ENCODE measurements at regions not wholly inside any gene's neighbourhood (a gene's known extent, or its start where the extent isn't known, plus 50 kb on each side); places are given as distances from the start of the nearest gene placed in this dataset.

DNA sequence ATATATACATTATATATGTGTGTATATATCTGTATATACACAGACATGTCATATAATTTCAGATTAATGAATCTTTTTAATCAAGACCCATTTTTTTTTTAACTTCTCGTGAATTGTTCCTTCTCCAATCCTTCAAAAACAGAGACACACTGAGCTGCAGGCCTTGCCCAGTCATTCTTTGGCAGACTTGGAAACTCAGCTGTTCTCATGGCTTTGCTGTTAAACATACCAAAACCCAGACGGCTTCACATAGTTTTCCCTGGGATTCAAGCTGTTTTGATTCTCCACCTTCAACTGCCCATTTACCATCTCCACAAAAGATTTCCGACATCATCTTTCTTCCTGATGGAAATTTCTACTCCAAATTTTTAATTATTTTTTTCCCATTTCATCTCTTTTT is 148.7 kb downstream of the KCNJ2 start:
- no peak for DNase-seq
- Mint-ChIP-seq H3K4me3 (no peak overlapping the region), H3K36me3 (no peaks in the 10 kb centered on the region), H3K27me3 (no peaks in the 10 kb centered on the region), H3K4me1 (no peaks in the 10 kb centered on the region), H3K9me3 (peaks cover 0 to 7% (median 0%) of the 10 kb centered on the region in 5 donors), H3K27ac (no peak overlapping the region)
- POLR2A ChIA-PET = no interaction called here
- no peak overlapping the region for H3K4me3 ChIP-seq (ENCODE audit: low read length)
- no peaks in the 10 kb centered on the region for H3K4me1 ChIP-seq (ENCODE audit: insufficient read depth, low read length)
- no peaks in the 10 kb centered on the region for H3K9me3 ChIP-seq (ENCODE audit: low read length)
- H3K36me3 ChIP-seq (ENCODE audit: insufficient read depth, low read length) = no peaks in the 10 kb centered on the region
- H3K27me3 ChIP-seq (ENCODE audit: insufficient read depth, low read length, poor library complexity, severe bottlenecking) = no peaks in the 10 kb centered on the region
- CTCF ChIA-PET = no interaction called here
- H3K27ac ChIP-seq (ENCODE audit: low read depth, low read length) = no peak overlapping the region

GRCh38 chr17:70319516-70319915 is 150.2 kb downstream of the KCNJ2 start:
- H3K27me3 Mint-ChIP-seq = no peaks in the 10 kb centered on the region
- Histone ChIP-seq H3K27me3 (ENCODE audit: insufficient read depth, low read length, poor library complexity, severe bottlenecking) (no peaks in the 10 kb centered on the region), H3K9me3 (ENCODE audit: low read length) (no peaks in the 10 kb centered on the region), H3K36me3 (ENCODE audit: insufficient read depth, low read length) (no peaks in the 10 kb centered on the region), H3K4me1 (ENCODE audit: insufficient read depth, low read length) (no peaks in the 10 kb centered on the region), H3K27ac (ENCODE audit: low read depth, low read length) (no peak overlapping the region), H3K4me3 (ENCODE audit: low read length) (no peak overlapping the region)
- no peak for DNase-seq
- POLR2A ChIA-PET = no interaction called here
- H3K4me3 Mint-ChIP-seq = no peak overlapping the region
- no peaks in the 10 kb centered on the region for H3K36me3 Mint-ChIP-seq
- no peaks in the 10 kb centered on the region for H3K4me1 Mint-ChIP-seq
- H3K9me3 Mint-ChIP-seq = peaks cover 0 to 7% (median 0%) of the 10 kb centered on the region in 5 donors
- CTCF ChIA-PET = no interaction called here
- H3K27ac Mint-ChIP-seq = no peak overlapping the region

DNA sequence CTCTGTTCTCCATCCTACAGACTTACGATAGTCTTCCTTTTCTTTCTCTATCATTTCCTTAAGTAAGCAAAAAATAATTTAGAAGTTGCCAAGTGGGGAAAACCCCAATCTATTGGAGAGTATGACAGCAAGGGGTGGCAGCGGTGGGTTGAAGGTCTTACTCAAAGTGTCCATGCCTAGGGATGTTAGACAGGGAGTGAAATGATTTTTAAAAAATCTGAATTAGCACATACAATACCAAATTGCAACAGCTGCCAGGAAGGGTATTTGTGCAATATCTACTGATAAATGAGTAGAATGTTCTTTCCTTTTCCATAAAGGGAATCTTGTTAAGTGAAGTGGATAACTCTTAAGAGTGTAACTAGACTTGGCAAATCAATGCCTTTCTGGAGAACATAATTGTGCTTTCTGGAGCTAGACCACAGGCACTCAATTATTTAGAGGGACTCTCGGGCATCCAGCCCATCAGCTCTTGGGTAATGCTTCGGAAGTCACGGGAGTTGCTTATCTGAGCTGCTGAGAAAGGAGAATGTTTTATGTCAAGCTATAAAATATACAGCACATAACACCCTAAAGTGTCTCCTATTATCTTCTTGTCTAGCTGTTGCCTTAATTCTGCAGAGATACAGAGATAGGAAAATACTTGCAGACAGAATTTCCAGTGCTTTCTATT is 151.5 kb downstream of the KCNJ2 start:
- Mint-ChIP-seq H3K4me3 (no peak overlapping the region), H3K4me1 (no peaks in the 10 kb centered on the region), H3K27me3 (no peaks in the 10 kb centered on the region), H3K27ac (no peak overlapping the region), H3K9me3 (peaks cover 0 to 9% (median 3%) of the 10 kb centered on the region in 5 donors), H3K36me3 (no peaks in the 10 kb centered on the region)
- POLR2A ChIA-PET = no interaction called here
- Histone ChIP-seq H3K27me3 (ENCODE audit: insufficient read depth, low read length, poor library complexity, severe bottlenecking) (no peaks in the 10 kb centered on the region), H3K4me3 (ENCODE audit: low read length) (no peak overlapping the region), H3K27ac (ENCODE audit: low read depth, low read length) (no peak overlapping the region), H3K36me3 (ENCODE audit: insufficient read depth, low read length) (no peaks in the 10 kb centered on the region), H3K4me1 (ENCODE audit: insufficient read depth, low read length) (no peaks in the 10 kb centered on the region), H3K9me3 (ENCODE audit: low read length) (no peaks in the 10 kb centered on the region)
- CTCF ChIA-PET = no interaction called here
- DNase-seq = no peak

DNA sequence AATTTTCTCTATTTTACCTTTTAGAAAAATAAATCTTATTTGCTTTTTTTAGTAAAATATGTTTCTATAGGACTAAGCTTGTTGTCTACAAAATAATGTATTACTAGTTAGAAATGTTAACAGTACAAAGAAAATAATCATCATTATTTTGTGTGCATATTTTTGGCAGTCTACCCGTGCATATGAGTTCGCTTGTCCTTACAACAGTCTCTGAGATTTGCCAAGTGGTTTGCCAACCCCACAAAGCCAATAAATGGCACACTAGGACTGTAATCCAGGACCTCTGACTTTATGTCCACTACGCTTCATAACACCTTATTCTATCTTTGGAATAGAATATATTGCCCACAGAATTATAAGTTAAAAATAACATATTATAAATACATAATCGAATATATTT is 152.0 kb downstream of the KCNJ2 start:
- H3K27ac Mint-ChIP-seq = no peak overlapping the region
- no peaks in the 10 kb centered on the region for H3K36me3 ChIP-seq (ENCODE audit: insufficient read depth, low read length)
- no peaks in the 10 kb centered on the region for H3K9me3 ChIP-seq (ENCODE audit: low read length)
- H3K9me3 Mint-ChIP-seq = peaks cover 0 to 9% (median 3%) of the 10 kb centered on the region in 5 donors
- DNase-seq = no peak
- no peaks in the 10 kb centered on the region for H3K27me3 Mint-ChIP-seq
- no peak overlapping the region for H3K4me3 Mint-ChIP-seq
- ChIA-PET POLR2A (no interaction called here), CTCF (no interaction called here)
- no peaks in the 10 kb centered on the region for H3K4me1 ChIP-seq (ENCODE audit: insufficient read depth, low read length)
- no peaks in the 10 kb centered on the region for H3K36me3 Mint-ChIP-seq
- H3K4me1 Mint-ChIP-seq = no peaks in the 10 kb centered on the region
- H3K4me3 ChIP-seq (ENCODE audit: low read length) = no peak overlapping the region
- no peak overlapping the region for H3K27ac ChIP-seq (ENCODE audit: low read depth, low read length)
- no peaks in the 10 kb centered on the region for H3K27me3 ChIP-seq (ENCODE audit: insufficient read depth, low read length, poor library complexity, severe bottlenecking)

DNA sequence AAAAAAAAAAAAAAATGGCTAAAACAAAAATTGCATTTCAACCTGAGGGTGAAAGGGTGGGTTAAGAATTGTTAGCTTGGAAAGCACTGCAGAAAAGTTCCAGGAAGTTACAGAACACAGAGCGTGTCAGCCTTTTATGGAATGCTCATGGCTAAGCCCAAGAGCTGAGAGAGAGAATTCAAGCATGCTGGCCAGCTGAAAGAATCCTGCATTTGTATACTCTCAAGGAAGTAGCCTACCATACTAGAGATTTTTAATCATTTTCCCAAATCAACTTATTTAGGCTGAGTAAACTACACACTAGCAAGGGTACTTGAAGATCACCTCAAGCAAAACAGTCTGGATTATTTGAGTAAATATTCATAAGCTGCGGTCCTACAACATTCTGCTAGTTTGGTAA is 153.9 kb downstream of the KCNJ2 start:
- Mint-ChIP-seq H3K27ac (no peak overlapping the region), H3K27me3 (no peaks in the 10 kb centered on the region), H3K36me3 (no peaks in the 10 kb centered on the region), H3K4me1 (no peaks in the 10 kb centered on the region), H3K9me3 (peaks cover 0 to 9% (median 3%) of the 10 kb centered on the region in 5 donors), H3K4me3 (no peak overlapping the region)
- ChIA-PET POLR2A (no interaction called here), CTCF (no interaction called here)
- no peaks in the 10 kb centered on the region for H3K4me1 ChIP-seq (ENCODE audit: insufficient read depth, low read length)
- DNase-seq = no peak
- no peak overlapping the region for H3K27ac ChIP-seq (ENCODE audit: low read depth, low read length)
- H3K4me3 ChIP-seq (ENCODE audit: low read length) = no peak overlapping the region
- H3K36me3 ChIP-seq (ENCODE audit: insufficient read depth, low read length) = no peaks in the 10 kb centered on the region
- H3K27me3 ChIP-seq (ENCODE audit: insufficient read depth, low read length, poor library complexity, severe bottlenecking) = no peaks in the 10 kb centered on the region
- no peaks in the 10 kb centered on the region for H3K9me3 ChIP-seq (ENCODE audit: low read length)

- ChIA-PET CTCF (no interaction called here), POLR2A (no interaction called here)
- no peaks in the 10 kb centered on the region for H3K4me1 ChIP-seq (ENCODE audit: insufficient read depth, low read length)
- Mint-ChIP-seq H3K27ac (no peak overlapping the region), H3K4me1 (no peaks in the 10 kb centered on the region), H3K4me3 (no peak overlapping the region), H3K9me3 (peaks cover 0 to 9% (median 3%) of the 10 kb centered on the region in 5 donors), H3K27me3 (no peaks in the 10 kb centered on the region), H3K36me3 (no peaks in the 10 kb centered on the region)
- no peak for DNase-seq
- no peak overlapping the region for H3K4me3 ChIP-seq (ENCODE audit: low read length)
- H3K36me3 ChIP-seq (ENCODE audit: insufficient read depth, low read length) = no peaks in the 10 kb centered on the region
- H3K27me3 ChIP-seq (ENCODE audit: insufficient read depth, low read length, poor library complexity, severe bottlenecking) = no peaks in the 10 kb centered on the region
- H3K9me3 ChIP-seq (ENCODE audit: low read length) = no peaks in the 10 kb centered on the region
- no peak overlapping the region for H3K27ac ChIP-seq (ENCODE audit: low read depth, low read length)
Observed at GRCh38 chr17:70324031-70324430, 154.7 kb downstream of the KCNJ2 start.

DNA sequence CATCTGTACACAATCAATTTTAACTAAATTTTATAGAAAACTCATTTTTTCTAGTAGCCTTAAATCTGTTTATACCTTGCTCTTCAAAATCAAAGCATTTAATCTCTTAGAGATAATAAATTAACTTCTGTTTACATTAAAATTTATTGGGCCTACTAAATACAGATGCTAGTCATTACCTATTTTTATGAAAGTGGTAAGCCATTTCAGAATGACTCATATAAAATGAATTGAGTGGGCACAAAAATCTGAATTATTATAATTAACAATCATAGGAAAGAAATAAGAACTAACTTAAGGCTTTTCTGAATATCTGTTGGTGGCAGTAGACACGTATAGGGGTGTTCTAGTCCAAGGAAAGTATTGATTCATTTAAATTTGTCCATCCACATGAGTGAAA is 157.9 kb downstream of the KCNJ2 start:
- CTCF ChIA-PET = no interaction called here
- POLR2A ChIA-PET = no interaction called here

GRCh38 chr17:70327723-70328122 is 158.4 kb downstream of the KCNJ2 start:
- Mint-ChIP-seq H3K27me3 (no peaks in the 10 kb centered on the region), H3K4me1 (no peaks in the 10 kb centered on the region), H3K9me3 (peaks cover 0 to 15% (median 2%) of the 10 kb centered on the region in 5 donors), H3K27ac (no peak overlapping the region), H3K36me3 (no peaks in the 10 kb centered on the region), H3K4me3 (no peak overlapping the region)
- Histone ChIP-seq H3K36me3 (ENCODE audit: insufficient read depth, low read length) (no peaks in the 10 kb centered on the region), H3K27me3 (ENCODE audit: insufficient read depth, low read length, poor library complexity, severe bottlenecking) (no peaks in the 10 kb centered on the region), H3K4me1 (ENCODE audit: insufficient read depth, low read length) (no peaks in the 10 kb centered on the region), H3K4me3 (ENCODE audit: low read length) (no peak overlapping the region), H3K27ac (ENCODE audit: low read depth, low read length) (no peak overlapping the region), H3K9me3 (ENCODE audit: low read length) (no peaks in the 10 kb centered on the region)
- CTCF ChIA-PET = no interaction called here
- POLR2A ChIA-PET = no interaction called here
- DNase-seq = no peak

More for the DNA sequence above, 157.9 kb downstream of the KCNJ2 start:
- peaks cover 0 to 13% (median 3%) of the 10 kb centered on the region in 5 donors for H3K9me3 Mint-ChIP-seq
- H3K4me3 ChIP-seq (ENCODE audit: low read length) = no peak overlapping the region
- no peaks in the 10 kb centered on the region for H3K27me3 Mint-ChIP-seq
- H3K27ac Mint-ChIP-seq = no peak overlapping the region
- H3K4me3 Mint-ChIP-seq = no peak overlapping the region
- H3K4me1 Mint-ChIP-seq = no peaks in the 10 kb centered on the region
- DNase-seq = no peak
- H3K36me3 ChIP-seq (ENCODE audit: insufficient read depth, low read length) = no peaks in the 10 kb centered on the region
- no peaks in the 10 kb centered on the region for H3K4me1 ChIP-seq (ENCODE audit: insufficient read depth, low read length)
- H3K27me3 ChIP-seq (ENCODE audit: insufficient read depth, low read length, poor library complexity, severe bottlenecking) = no peaks in the 10 kb centered on the region
- H3K9me3 ChIP-seq (ENCODE audit: low read length) = no peaks in the 10 kb centered on the region
- H3K36me3 Mint-ChIP-seq = no peaks in the 10 kb centered on the region
- no peak overlapping the region for H3K27ac ChIP-seq (ENCODE audit: low read depth, low read length)

- DNase-seq = no peak
- CTCF ChIA-PET = no interaction called here
- POLR2A ChIA-PET = no interaction called here
- Histone ChIP-seq H3K4me3 (ENCODE audit: low read length) (no peak overlapping the region), H3K27ac (ENCODE audit: low read depth, low read length) (no peak overlapping the region), H3K4me1 (ENCODE audit: insufficient read depth, low read length) (no peaks in the 10 kb centered on the region), H3K27me3 (ENCODE audit: insufficient read depth, low read length, poor library complexity, severe bottlenecking) (no peaks in the 10 kb centered on the region), H3K9me3 (ENCODE audit: low read length) (no peaks in the 10 kb centered on the region), H3K36me3 (ENCODE audit: insufficient read depth, low read length) (no peaks in the 10 kb centered on the region)
- H3K4me1 Mint-ChIP-seq = no peaks in the 10 kb centered on the region
- H3K9me3 Mint-ChIP-seq = peaks cover 0 to 20% (median 4%) of the 10 kb centered on the region in 5 donors
- H3K27me3 Mint-ChIP-seq = no peaks in the 10 kb centered on the region
- H3K4me3 Mint-ChIP-seq = no peak overlapping the region
- H3K36me3 Mint-ChIP-seq = no peaks in the 10 kb centered on the region
- H3K27ac Mint-ChIP-seq = no peak overlapping the region
Observed at GRCh38 chr17:70329721-70330120, 160.4 kb downstream of the KCNJ2 start.

Data from CD8-positive, alpha-beta memory T cell (primary cell).